ENCODE measurements at regions not wholly inside any gene's neighbourhood (a gene's known extent, or its start where the extent isn't known, plus 50 kb on each side); places are given as distances from the start of the nearest gene placed in this dataset.
"Not testable (repeated sequence)": the region's sequence is repeated elsewhere in the genome, so short reads cannot be mapped to it uniquely, and the experiment has no call there.

GRCh38 chr19:29873801-29874575 is 62.2 kb downstream of the CCNE1 start:
- DNase-seq (ENCODE audit: low spot score): no peak

- DNase-seq (ENCODE audit: low spot score): no peak
These were observed 64.1 kb downstream of the CCNE1 start for GRCh38 chr19:29875931-29876330.

GRCh38 chr19:29876414-29876813 is 64.6 kb downstream of the CCNE1 start:
- DNase-seq (ENCODE audit: low spot score): no peak

- not testable (repeated sequence) for DNase-seq (ENCODE audit: low spot score)
These were observed 65.1 kb downstream of the CCNE1 start for GRCh38 chr19:29876908-29877307.

- DNase-seq (ENCODE audit: low spot score): peak; percentile 79
These were observed 62.9 kb upstream of the URI1 start for GRCh38 chr19:29878973-29879654.

GRCh38 chr19:29879655-29879974 is 62.4 kb upstream of the URI1 start:
- no peak for DNase-seq (ENCODE audit: low spot score)

- no peak for DNase-seq (ENCODE audit: low spot score)
These were observed 61.4 kb upstream of the URI1 start for GRCh38 chr19:29880498-29881081.

- DNase-seq (ENCODE audit: low spot score): no peak
These were observed 60.7 kb upstream of the URI1 start for GRCh38 chr19:29881386-29881785.

- no peak for DNase-seq (ENCODE audit: low spot score)
These were observed 59.3 kb upstream of the URI1 start for GRCh38 chr19:29882719-29883105.

GRCh38 chr19:29884044-29884443 is 58.0 kb upstream of the URI1 start:
- DNase-seq (ENCODE audit: low spot score): no peak

- no peak for DNase-seq (ENCODE audit: low spot score)
These were observed 57.6 kb upstream of the URI1 start for GRCh38 chr19:29884466-29884865.

GRCh38 chr19:29886106-29886505 is 55.9 kb upstream of the URI1 start:
- not testable (repeated sequence) for DNase-seq (ENCODE audit: low spot score)

- no peak for DNase-seq (ENCODE audit: low spot score)
These were observed 55.5 kb upstream of the URI1 start for GRCh38 chr19:29886586-29886985.

- DNase-seq (ENCODE audit: low spot score): no peak
These were observed 54.6 kb upstream of the URI1 start for GRCh38 chr19:29887442-29887855.

- DNase-seq (ENCODE audit: low spot score): not testable (repeated sequence)
These were observed 54.0 kb upstream of the URI1 start for GRCh38 chr19:29888047-29888446.

GRCh38 chr19:29889702-29890101 is 52.3 kb upstream of the URI1 start:
- DNase-seq (ENCODE audit: low spot score): no peak

GRCh38 chr19:29890392-29890791 is 51.6 kb upstream of the URI1 start:
- DNase-seq (ENCODE audit: low spot score): no peak
